ENCODE measurements at regions not wholly inside any gene's neighbourhood (a gene's known extent, or its start where the extent isn't known, plus 50 kb on each side); places are given as distances from the start of the nearest gene placed in this dataset.

DNA sequence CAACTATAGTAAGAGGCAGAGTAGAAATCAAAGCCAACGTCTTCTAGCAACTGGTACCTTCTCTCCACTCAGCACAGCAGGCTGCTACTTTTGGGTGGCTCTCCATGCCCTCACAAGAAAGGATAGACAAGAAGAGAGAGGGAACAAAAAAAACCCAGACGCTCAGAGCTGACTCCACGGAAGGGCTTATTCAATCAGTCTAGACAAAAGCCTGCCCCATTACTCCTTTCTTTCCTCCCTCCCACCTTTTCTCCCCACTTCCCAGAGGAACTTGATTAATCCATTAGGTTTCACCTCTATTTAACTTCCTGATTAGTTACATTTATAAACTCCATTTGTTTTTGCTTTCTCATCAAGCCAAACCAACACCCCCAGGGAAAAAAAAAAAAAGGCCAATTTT, 71.1 kb upstream of the CCDC60 start:
- no peak for DNase-seq
- H3K36me3 ChIP-seq: no peaks in the 10 kb centered on the region
- H3K27ac ChIP-seq: no peak overlapping the region
- no peak for TF ChIP-seq POLR2A (IDR thresholded peaks at IDR 0.05)
- no peak for TF ChIP-seq EP300 (IDR thresholded peaks at IDR 0.05)
- TF ChIP-seq, protein P1, sequence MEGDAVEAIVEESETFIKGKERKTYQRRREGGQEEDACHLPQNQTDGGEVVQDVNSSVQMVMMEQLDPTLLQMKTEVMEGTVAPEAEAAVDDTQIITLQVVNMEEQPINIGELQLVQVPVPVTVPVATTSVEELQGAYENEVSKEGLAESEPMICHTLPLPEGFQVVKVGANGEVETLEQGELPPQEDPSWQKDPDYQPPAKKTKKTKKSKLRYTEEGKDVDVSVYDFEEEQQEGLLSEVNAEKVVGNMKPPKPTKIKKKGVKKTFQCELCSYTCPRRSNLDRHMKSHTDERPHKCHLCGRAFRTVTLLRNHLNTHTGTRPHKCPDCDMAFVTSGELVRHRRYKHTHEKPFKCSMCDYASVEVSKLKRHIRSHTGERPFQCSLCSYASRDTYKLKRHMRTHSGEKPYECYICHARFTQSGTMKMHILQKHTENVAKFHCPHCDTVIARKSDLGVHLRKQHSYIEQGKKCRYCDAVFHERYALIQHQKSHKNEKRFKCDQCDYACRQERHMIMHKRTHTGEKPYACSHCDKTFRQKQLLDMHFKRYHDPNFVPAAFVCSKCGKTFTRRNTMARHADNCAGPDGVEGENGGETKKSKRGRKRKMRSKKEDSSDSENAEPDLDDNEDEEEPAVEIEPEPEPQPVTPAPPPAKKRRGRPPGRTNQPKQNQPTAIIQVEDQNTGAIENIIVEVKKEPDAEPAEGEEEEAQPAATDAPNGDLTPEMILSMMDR (IDR thresholded peaks at IDR 0.05): no peak
- H3K4me3 ChIP-seq: no peak overlapping the region
- H3K27me3 ChIP-seq: no peaks in the 10 kb centered on the region
- 43 to 55% (median 47%) methylated on average over 3 of the region's 3 CpGs for WGBS, 3 donors
- no peaks in the 10 kb centered on the region for H3K9me3 ChIP-seq
- H3K4me1 ChIP-seq (ENCODE audit: insufficient read depth): no peaks in the 10 kb centered on the region
- intact Hi-C loops (cut with DNase I): no loop called here

DNA sequence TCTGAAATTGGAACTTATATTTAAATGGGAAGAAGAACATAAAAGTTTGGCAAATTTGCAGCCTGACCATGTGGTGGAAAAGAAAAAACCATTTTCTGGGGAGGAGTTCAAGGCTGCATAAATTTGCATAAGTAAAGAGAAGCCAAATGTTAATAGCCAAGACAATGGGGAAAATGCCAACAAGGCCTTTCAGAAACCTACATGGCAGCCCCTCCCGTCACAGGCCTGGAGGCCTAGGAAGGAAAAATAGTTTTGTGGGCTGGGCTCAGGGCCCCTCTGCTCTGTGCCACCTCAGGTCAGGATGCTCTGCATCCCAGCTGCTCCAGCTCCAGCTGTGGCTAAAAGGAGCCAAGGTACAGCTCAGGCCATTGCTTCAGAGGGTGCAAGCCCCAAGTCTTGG, 67.6 kb upstream of the CCDC60 start:
- Histone ChIP-seq H3K27me3 (no peaks in the 10 kb centered on the region), H3K27ac (no peak overlapping the region), H3K4me1 (ENCODE audit: insufficient read depth) (no peaks in the 10 kb centered on the region), H3K9me3 (no peaks in the 10 kb centered on the region), H3K4me3 (no peak overlapping the region), H3K36me3 (no peaks in the 10 kb centered on the region)
- no peak for DNase-seq
- TF ChIP-seq POLR2A (IDR thresholded peaks at IDR 0.05) (no peak), EP300 (IDR thresholded peaks at IDR 0.05) (no peak)
- 71 to 92% (median 83%) methylated on average over 1 of the region's 1 CpG for WGBS, 3 donors
- intact Hi-C loops (cut with DNase I): no loop called here

DNA sequence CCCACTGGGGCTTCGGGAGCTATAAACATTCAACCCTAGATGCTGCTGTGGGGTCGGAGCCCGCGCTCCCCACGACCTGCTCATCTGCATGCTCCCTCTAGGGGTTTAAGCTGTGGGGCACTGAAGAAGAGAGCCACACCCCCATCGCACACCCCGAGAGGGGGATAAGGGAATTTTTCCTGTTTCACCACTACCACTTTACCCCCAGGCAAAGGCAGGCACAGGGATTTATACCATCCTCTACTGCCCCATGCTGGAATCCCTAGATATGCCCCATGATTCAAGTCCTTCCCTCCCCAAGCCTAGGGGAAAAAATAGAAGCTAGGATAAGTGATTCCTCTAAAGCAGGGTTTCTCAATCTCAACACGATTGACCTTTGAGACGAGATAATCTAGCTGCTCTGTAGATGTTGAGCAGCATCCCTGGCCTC, 59.9 kb upstream of the CCDC60 start:
- H3K27me3 ChIP-seq: no peaks in the 10 kb centered on the region
- no peaks in the 10 kb centered on the region for H3K36me3 ChIP-seq
- DNase-seq: no peak
- no peaks in the 10 kb centered on the region for H3K4me1 ChIP-seq (ENCODE audit: insufficient read depth)
- no peak overlapping the region for H3K27ac ChIP-seq
- TF ChIP-seq, protein P1 (IDR thresholded peaks at IDR 0.05): no peak
- TF ChIP-seq EP300 (IDR thresholded peaks at IDR 0.05): no peak
- TF ChIP-seq POLR2A (IDR thresholded peaks at IDR 0.05): no peak
- 51 to 56% (median 53%) methylated on average over 9 of the region's 9 CpGs for WGBS, 3 donors
- intact Hi-C loops (cut with DNase I): no loop called here
- no peak overlapping the region for H3K4me3 ChIP-seq
- H3K9me3 ChIP-seq: no peaks in the 10 kb centered on the region

DNA sequence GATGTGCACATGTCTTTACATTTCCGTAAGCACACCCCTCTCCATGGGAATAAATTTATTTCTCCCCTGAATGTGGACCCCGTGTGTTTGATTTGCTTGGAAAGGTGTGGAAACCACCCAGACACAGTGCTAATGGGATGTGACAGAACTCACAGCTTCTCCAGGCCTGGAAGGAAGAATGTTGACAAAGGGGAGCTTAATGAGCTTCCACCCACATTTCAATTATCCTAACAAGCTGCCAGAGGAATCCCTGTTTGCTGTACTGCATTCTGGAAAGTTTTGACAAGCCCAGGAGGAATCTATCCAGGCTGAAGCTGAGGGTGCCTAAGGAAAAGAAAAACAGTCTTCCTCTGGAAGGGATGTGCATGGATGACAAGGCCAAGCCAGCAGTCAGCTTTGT, 51.2 kb upstream of the CCDC60 start:
- Histone ChIP-seq H3K36me3 (no peaks in the 10 kb centered on the region), H3K4me3 (no peak overlapping the region), H3K9me3 (no peaks in the 10 kb centered on the region), H3K4me1 (ENCODE audit: insufficient read depth) (no peaks in the 10 kb centered on the region), H3K27me3 (no peaks in the 10 kb centered on the region), H3K27ac (no peak overlapping the region)
- TF ChIP-seq EP300 (IDR thresholded peaks at IDR 0.05) (no peak), POLR2A (IDR thresholded peaks at IDR 0.05) (no peak)
- TF ChIP-seq, protein P1 (IDR thresholded peaks at IDR 0.05): no peak
- 34 to 39% (median 34%) methylated on average over 2 of the region's 2 CpGs for WGBS, 3 donors
- intact Hi-C loops (cut with DNase I): no loop called here
- no peak for DNase-seq
